Activated naive CD4-positive, alpha-beta T cell treated with anti-CD3 and anti-CD28 coated beads, Interleukin-2, amount 10 ng/mL, durations not matched to agents 7 days and 5 days (primary cell): ENCODE measurements at regions not wholly inside any gene's neighbourhood (a gene's known extent, or its start where the extent isn't known, plus 50 kb on each side); places are given as distances from the start of the nearest gene placed in this dataset.
A peak's percentile ranks its signal among the peaks of the same experiment; 100 is the strongest.

Experiments
- CTCF ChIA-PET: fragments of 350-600 bp; sonication (Branson Sonifier 250); formaldehyde crosslinking; loops from one replicate; lab custom pipeline; 2021; ENCODE audit warnings: antibody characterized with exemption; lab: Charles Lee
- DNase-seq: peaks from one replicate; pipeline ENCODE4 v3.0.0-alpha.2; 2020
- H3K27ac Mint-ChIP-seq: one replicate; pipeline ENCODE4 v1.8.0; 2021; ENCODE audit warnings: mild to moderate bottlenecking, moderate library complexity, mixed read lengths
- H3K27me3 Mint-ChIP-seq: one replicate; pipeline ENCODE4 v1.8.0; 2021; ENCODE audit warnings: mild to moderate bottlenecking, mixed read lengths
- H3K36me3 Mint-ChIP-seq: one replicate; pipeline ENCODE4 v1.8.0; 2021; ENCODE audit warnings: mixed read lengths
- H3K4me1 Mint-ChIP-seq: one replicate; pipeline ENCODE4 v1.8.0; 2021; ENCODE audit warnings: mixed read lengths
- H3K4me3 Mint-ChIP-seq: one replicate; pipeline ENCODE4 v1.8.0; 2021; ENCODE audit warnings: mild to moderate bottlenecking, moderate library complexity, mixed read lengths
- H3K9me3 Mint-ChIP-seq: one replicate; pipeline ENCODE4 v1.8.0; 2021; ENCODE audit warnings: mixed read lengths

DNA sequence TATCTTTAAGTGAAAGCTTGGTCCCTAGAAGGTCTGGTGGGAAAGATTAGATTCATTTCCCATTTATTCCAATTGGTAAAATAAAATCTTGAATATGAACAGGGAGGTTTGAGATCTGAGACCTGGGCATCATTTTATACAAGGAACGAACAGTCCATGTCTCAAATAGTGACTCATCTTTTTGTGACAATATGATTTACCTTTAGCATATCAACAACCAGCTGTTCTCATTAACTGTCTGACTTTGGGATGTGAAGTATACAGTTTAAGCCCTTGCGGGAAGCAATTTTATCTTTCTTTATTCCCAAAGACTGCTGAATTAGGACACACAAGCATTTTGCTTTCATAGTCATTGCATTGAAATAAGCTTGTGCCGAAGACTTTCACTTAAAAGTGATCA is 691.6 kb downstream of the ETS1 start:
- Mint-ChIP-seq H3K27me3 (no peaks in the 10 kb centered on the region), H3K36me3 (no peaks in the 10 kb centered on the region), H3K4me3 (no peak overlapping the region), H3K27ac (no peak overlapping the region), H3K9me3 (no peaks in the 10 kb centered on the region), H3K4me1 (no peaks in the 10 kb centered on the region)
- no peak for DNase-seq
- CTCF ChIA-PET = no interaction called here

DNA sequence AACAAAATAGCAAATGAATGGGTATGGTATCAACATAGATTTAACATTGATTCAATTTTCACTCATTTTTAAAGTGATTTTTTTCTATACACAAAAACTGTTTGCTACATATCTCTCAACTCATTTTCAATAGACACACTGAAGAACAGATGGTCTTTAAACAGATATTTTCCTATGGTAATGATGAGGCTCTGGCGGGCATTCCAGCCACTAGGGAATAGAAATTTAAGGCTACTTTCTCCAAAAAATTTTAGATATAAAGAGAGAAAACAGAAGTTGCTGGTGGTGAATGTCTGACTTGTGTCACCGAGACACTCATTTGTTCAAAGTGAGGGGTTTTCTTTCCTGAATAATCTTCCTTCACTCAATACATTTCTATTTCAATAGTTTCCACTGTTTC is 693.0 kb downstream of the ETS1 start:
- no peaks in the 10 kb centered on the region for H3K36me3 Mint-ChIP-seq
- H3K9me3 Mint-ChIP-seq = no peaks in the 10 kb centered on the region
- CTCF ChIA-PET = no interaction called here
- no peaks in the 10 kb centered on the region for H3K27me3 Mint-ChIP-seq
- no peak overlapping the region for H3K27ac Mint-ChIP-seq
- H3K4me3 Mint-ChIP-seq = no peak overlapping the region
- no peaks in the 10 kb centered on the region for H3K4me1 Mint-ChIP-seq
- no peak for DNase-seq

DNA sequence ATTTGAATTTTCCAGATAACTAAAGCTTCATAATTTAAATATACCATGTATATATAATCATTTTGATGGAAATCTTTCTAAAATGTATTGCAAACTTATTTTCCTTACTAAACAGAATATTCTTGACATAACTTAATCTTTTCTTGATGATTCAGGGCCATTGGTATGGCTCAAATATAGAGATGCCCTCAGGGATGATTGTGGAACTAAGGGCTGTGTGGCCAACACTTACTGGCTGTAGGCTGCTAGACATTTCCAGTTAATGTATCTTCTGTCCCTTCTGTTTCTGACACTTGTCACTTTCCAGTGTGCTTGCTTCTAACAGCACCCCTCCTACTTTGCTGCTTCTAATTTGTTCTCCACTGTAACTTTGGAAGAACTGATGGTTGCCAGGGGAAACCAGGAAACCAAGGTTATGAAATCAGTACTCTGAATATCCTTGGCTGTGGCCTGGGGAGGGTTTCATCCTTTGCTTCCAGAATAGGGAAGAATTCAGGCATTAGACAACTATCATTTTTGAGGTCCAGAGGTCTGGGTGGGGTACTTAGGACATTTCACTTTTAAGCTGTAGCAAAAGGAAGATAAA is 697.2 kb downstream of the ETS1 start:
- H3K4me3 Mint-ChIP-seq = no peak overlapping the region
- CTCF ChIA-PET = no interaction called here
- no peaks in the 10 kb centered on the region for H3K27me3 Mint-ChIP-seq
- no peak for DNase-seq
- no peaks in the 10 kb centered on the region for H3K4me1 Mint-ChIP-seq
- no peaks in the 10 kb centered on the region for H3K36me3 Mint-ChIP-seq
- H3K27ac Mint-ChIP-seq = no peak overlapping the region
- peaks cover 2% of the 10 kb centered on the region for H3K9me3 Mint-ChIP-seq

DNA sequence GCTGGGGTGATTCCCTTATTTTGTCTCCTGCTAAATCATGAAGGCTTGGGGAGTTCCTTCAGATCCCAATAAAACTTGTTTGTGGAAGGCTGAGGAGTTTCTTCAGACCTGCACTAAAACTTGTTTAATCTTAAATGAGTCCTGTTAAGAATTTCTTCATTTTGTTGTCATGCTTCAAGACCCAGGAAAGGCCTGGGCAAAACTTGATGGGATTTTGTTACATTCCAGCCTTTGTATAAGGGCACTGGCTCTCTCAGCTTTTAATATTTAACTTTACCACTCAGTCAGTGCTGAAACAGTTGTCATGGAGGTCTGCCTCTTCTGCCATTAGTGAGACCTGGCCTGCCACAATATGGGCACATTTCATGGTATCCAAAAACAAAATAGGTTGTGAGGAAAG is 699.0 kb downstream of the ETS1 start:
- Mint-ChIP-seq H3K4me3 (no peak overlapping the region), H3K27ac (no peak overlapping the region), H3K36me3 (no peaks in the 10 kb centered on the region), H3K27me3 (no peaks in the 10 kb centered on the region), H3K4me1 (no peaks in the 10 kb centered on the region), H3K9me3 (peaks cover 2% of the 10 kb centered on the region)
- DNase-seq = no peak
- CTCF ChIA-PET = no interaction called here

DNA sequence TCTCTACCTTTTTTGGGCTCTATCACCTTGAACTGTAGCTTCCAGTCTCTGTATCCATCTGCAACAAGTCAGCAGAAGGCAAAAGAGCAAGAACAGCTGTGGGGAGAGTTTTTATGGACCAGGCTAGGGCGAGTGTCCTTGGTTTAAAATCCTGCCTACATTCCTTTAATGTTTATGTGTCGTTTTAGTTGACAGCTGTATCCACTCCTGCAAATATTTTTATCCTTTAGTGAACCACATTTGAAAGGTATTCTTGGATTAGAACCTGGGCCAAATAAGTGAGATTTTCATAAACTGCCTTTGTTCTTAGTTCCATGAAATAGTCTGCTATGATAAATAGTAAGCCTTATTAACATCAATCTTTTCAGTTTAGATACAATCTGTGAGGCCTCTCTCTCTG is 712.2 kb downstream of the ETS1 start:
- CTCF ChIA-PET = no interaction called here
- DNase-seq = no peak
- Mint-ChIP-seq H3K9me3 (no peaks in the 10 kb centered on the region), H3K27ac (no peak overlapping the region), H3K4me1 (no peaks in the 10 kb centered on the region), H3K36me3 (no peaks in the 10 kb centered on the region), H3K27me3 (no peaks in the 10 kb centered on the region), H3K4me3 (no peak overlapping the region)

DNA sequence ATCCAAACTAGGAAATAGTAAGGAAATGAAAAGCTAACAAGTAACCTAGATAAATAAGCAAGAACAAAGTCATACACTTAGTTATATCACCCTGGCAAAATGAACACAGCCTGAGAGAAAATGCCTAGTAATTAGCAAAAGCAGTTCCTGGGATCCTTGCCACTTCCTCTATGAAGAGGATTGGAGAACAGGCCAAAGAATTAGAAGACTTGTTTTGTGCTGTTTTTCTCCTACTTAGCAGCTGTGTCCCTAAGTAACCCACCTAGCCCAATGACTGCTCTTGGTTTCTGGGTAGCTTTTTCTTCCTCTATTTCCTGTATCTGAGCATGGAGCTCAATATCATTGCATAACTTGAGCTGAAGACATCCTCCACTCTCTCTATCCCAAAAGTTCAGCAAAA is 713.9 kb downstream of the ETS1 start:
- no peak overlapping the region for H3K27ac Mint-ChIP-seq
- no peaks in the 10 kb centered on the region for H3K4me1 Mint-ChIP-seq
- no peaks in the 10 kb centered on the region for H3K36me3 Mint-ChIP-seq
- no peak for DNase-seq
- no peak overlapping the region for H3K4me3 Mint-ChIP-seq
- H3K9me3 Mint-ChIP-seq = no peaks in the 10 kb centered on the region
- no peaks in the 10 kb centered on the region for H3K27me3 Mint-ChIP-seq
- CTCF ChIA-PET = no interaction called here

DNA sequence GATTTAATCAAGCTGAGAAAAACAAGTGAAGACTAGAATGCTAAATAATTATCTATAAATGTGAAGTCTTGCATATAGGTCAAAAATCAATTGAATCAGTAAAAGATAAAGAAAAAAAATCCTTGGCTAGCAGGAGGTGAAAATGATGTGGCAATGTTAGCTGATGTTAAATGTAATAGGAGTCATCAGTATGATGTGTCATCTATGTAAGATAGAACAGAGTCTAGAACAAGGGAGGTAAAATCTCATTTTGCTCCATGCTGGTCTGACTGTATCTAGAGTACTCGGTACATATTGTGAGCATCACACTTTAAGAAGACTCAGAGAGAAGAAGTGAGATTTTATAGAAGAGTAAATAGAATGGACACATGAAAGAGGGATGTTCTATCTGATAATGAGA is 721.2 kb downstream of the ETS1 start:
- H3K27me3 Mint-ChIP-seq = no peaks in the 10 kb centered on the region
- H3K9me3 Mint-ChIP-seq = no peaks in the 10 kb centered on the region
- CTCF ChIA-PET = no interaction called here
- H3K36me3 Mint-ChIP-seq = no peaks in the 10 kb centered on the region
- DNase-seq = no peak
- no peak overlapping the region for H3K27ac Mint-ChIP-seq
- no peaks in the 10 kb centered on the region for H3K4me1 Mint-ChIP-seq
- H3K4me3 Mint-ChIP-seq = no peak overlapping the region

DNA sequence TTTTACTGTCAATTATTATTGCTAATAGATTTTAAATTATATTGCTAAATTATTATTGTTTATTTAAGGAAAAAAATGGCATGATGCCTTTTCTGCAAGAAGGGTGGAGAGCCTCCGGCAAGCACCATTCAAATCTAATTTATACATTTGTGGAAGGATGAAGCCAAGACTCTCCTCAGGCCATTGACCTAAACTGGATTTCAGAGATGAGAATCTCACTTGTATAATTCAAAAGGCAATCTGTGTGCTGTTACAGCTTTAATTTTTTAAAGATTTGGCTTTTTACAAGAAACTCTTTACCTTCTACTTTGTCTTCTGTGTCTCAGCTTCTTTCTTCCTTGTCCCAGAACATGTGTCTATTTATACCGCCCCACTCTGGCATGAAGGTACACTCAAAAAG is 722.5 kb downstream of the ETS1 start:
- Mint-ChIP-seq H3K4me1 (no peaks in the 10 kb centered on the region), H3K36me3 (no peaks in the 10 kb centered on the region), H3K9me3 (no peaks in the 10 kb centered on the region), H3K27me3 (no peaks in the 10 kb centered on the region), H3K4me3 (no peak overlapping the region), H3K27ac (no peak overlapping the region)
- CTCF ChIA-PET = no interaction called here
- no peak for DNase-seq

DNA sequence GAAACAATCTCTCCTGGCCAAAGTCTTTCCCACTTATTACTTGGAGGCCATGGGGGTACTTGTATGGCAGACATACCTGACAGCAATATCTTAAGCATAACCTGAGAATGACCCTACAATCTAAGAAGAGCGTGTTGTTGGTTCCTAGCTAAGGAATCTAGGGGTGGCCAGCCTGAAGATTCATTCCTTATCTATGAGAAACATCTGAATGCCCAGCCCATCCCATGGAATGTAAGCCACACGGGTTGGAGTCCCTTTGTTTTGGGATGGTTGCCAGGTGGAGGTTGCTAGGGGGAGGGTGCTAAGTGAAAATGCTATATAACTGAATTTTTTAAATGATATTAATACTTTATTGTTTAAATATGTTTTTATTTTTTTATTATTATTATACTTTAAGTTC is 725.0 kb downstream of the ETS1 start:
- H3K4me1 Mint-ChIP-seq = no peaks in the 10 kb centered on the region
- H3K27ac Mint-ChIP-seq = no peak overlapping the region
- H3K36me3 Mint-ChIP-seq = no peaks in the 10 kb centered on the region
- H3K9me3 Mint-ChIP-seq = no peaks in the 10 kb centered on the region
- DNase-seq = no peak
- no peaks in the 10 kb centered on the region for H3K27me3 Mint-ChIP-seq
- CTCF ChIA-PET = no interaction called here
- H3K4me3 Mint-ChIP-seq = no peak overlapping the region

DNA sequence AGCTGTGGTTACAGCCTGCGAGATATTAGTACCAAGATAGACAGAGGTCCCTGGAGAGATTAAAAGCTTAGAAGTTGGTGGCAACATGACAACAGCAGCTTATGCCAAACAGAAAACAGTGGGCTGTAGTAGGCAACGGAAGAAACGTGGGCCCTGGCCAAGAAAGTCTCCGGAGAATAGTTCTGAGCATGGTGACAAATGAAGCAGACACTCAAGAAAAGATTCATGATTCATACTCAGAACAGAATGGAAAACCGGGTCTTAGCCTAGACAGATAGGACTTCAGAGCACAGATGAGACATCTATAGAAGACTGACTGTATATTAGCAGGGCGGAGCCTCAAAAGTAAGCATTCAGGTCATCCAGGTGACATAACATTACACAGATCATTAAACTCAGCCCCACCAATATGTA is 727.4 kb downstream of the ETS1 start:
- Mint-ChIP-seq H3K27me3 (no peaks in the 10 kb centered on the region), H3K36me3 (no peaks in the 10 kb centered on the region), H3K9me3 (no peaks in the 10 kb centered on the region), H3K4me1 (no peaks in the 10 kb centered on the region), H3K4me3 (no peak overlapping the region), H3K27ac (no peak overlapping the region)
- CTCF ChIA-PET = no interaction called here
- no peak for DNase-seq

DNA sequence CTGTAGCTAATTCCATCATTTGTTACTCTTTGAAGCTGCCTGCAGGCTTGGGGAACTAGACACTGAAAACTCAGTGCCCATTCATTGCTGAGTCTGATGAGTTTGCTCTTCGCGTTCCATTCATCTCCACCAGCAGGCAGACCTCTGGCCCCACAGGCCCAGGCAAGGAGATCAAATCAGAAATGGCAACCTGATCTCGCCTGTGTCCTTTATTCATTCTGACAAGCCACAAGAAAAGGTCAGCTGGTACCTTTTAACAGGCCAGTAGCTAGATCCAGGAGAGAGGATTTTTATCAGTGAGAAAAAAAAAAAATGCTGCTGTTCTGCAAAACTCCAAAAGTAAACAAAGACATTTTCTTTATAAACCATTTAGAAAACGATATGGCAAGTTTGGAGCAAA is 742.5 kb downstream of the ETS1 start:
- no peak overlapping the region for H3K27ac Mint-ChIP-seq
- peaks cover 4% of the 10 kb centered on the region for H3K27me3 Mint-ChIP-seq
- H3K4me1 Mint-ChIP-seq = no peaks in the 10 kb centered on the region

DNA sequence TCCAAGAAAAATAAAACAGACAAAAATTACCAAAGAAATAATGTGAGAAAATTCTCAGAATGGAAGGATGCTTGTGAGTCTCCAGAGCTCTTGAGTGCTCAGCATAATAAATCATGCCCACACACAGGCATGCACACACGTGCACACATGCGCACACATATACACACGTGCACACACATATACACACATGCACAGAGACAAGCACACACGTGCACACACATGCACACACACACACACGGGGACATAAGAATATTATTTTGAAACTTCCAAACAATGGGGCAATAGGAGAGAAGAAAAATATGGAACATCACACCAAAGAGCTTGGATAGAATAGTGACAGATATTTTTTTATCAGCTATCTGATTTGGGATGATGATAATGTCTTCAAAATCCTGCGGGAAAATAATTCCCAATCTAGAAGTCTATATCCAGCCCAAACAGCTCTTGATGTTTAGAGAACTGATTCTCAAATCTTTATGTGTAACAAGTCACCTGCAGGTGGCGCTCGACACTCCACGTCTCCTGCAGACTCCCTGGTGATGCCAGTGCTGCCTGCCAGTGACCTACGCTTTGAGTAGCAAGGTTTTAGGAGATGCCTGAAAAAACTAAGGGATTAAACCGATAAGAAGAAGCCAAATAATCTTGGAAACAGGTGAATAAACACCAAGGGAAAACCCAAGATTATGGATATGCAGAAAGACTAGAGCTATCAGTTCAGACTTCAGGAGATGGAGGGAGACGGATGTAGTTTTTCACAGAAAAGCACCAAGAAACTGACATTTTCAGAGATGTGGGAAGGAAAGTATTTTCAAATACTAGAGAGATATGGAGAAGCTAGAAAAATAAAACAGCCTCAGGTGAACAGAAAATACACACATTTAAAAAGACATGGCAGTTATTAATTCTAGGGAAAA is 743.6 kb downstream of the ETS1 start:
- Mint-ChIP-seq H3K36me3 (no peaks in the 10 kb centered on the region), H3K9me3 (no peaks in the 10 kb centered on the region), H3K4me1 (no peaks in the 10 kb centered on the region), H3K4me3 (no peak overlapping the region), H3K27ac (no peak overlapping the region), H3K27me3 (peaks cover 4% of the 10 kb centered on the region)
- CTCF ChIA-PET = interaction anchor here (0.9 to 1.6 kb wide), 11 partner anchors 10 to 987 kb away, joined by 3 to 8 read pairs (median 4); no protein-coding TSS in a partner anchor
- DNase-seq = peak; percentile 71

More for the DNA sequence above, 742.5 kb downstream of the ETS1 start:
- no peak for DNase-seq
- no peaks in the 10 kb centered on the region for H3K36me3 Mint-ChIP-seq
- no peaks in the 10 kb centered on the region for H3K9me3 Mint-ChIP-seq
- CTCF ChIA-PET = no interaction called here
- no peak overlapping the region for H3K4me3 Mint-ChIP-seq

DNA sequence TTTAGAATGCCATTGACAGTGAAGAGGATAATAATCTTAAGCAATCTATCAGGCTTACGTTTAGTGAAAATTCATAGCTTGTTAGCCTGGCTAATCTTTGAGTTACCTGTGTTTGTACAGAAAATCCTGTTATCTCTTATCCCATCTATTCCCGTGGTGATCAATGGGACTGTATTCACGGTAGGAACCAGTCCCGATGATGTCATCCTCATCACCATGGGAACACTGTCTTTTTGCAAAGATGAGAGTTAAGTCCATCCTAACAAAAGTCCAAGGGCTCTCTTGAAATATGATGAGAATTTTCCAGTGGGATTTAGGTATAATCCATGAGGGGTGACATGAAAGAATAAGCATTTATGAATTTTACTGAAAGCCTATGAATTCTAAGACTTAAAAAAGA is 762.2 kb downstream of the ETS1 start:
- Mint-ChIP-seq H3K27ac (no peak overlapping the region), H3K4me3 (no peak overlapping the region), H3K4me1 (no peaks in the 10 kb centered on the region), H3K27me3 (no peaks in the 10 kb centered on the region), H3K9me3 (no peaks in the 10 kb centered on the region), H3K36me3 (no peaks in the 10 kb centered on the region)
- CTCF ChIA-PET = no interaction called here
- DNase-seq = no peak

DNA sequence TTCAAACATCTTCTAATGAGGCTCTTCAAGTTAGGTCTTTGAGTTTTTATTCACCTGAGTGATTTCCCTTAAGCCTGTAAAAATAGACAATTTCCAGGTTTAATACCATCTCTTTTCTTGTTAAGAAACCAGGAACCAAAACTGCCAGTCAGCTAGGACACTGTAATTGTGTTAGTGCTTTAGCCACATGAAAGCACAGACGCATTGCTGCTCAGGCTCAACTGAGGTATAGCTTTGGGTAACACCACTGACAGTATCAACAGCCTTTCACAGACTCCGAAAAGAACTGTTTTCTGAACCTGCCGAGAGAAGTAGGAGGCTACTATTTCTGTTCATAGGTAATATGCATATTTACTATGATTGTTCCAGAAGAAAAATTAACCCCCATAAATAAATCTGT is 768.7 kb downstream of the ETS1 start:
- Mint-ChIP-seq H3K4me1 (no peaks in the 10 kb centered on the region), H3K4me3 (no peak overlapping the region), H3K36me3 (no peaks in the 10 kb centered on the region), H3K9me3 (no peaks in the 10 kb centered on the region), H3K27me3 (no peaks in the 10 kb centered on the region), H3K27ac (no peak overlapping the region)
- CTCF ChIA-PET = no interaction called here
- DNase-seq = no peak

DNA sequence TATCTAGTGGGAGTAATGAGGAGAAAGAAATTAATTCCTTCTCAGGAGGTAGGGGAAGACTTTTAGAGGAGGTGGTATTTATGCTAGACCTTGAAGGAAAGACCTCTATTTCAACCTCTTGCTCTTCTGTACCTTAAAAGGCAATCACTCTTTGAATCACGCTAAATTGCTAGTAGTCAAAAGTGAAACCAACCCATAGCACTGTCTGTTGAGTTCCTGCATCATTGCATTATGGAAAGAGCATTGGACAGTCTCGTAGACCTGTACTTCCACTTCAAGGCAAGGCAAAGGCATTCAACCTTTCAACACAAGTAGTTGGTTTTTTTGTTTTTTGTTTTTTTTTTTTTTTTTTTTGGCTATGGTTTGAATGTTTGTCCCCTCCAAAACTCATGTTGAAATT is 770.4 kb downstream of the ETS1 start:
- Mint-ChIP-seq H3K36me3 (no peaks in the 10 kb centered on the region), H3K4me3 (no peak overlapping the region), H3K27ac (no peak overlapping the region), H3K27me3 (no peaks in the 10 kb centered on the region), H3K4me1 (no peaks in the 10 kb centered on the region), H3K9me3 (no peaks in the 10 kb centered on the region)
- DNase-seq = no peak
- CTCF ChIA-PET = no interaction called here
